ENCODE measurements at regions not wholly inside any gene's neighbourhood (a gene's known extent, or its start where the extent isn't known, plus 50 kb on each side); places are given as distances from the start of the nearest gene placed in this dataset.
"Not testable (repeated sequence)": the region's sequence is repeated elsewhere in the genome, so short reads cannot be mapped to it uniquely, and the experiment has no call there.

GRCh38 chr2:131596561-131596960 lies 68.9 kb downstream of the CCDC74A start:
- TF ChIP-seq POLR2A (IDR thresholded peaks at IDR 0.05) = not testable (repeated sequence)
- TF ChIP-seq, protein P1, sequence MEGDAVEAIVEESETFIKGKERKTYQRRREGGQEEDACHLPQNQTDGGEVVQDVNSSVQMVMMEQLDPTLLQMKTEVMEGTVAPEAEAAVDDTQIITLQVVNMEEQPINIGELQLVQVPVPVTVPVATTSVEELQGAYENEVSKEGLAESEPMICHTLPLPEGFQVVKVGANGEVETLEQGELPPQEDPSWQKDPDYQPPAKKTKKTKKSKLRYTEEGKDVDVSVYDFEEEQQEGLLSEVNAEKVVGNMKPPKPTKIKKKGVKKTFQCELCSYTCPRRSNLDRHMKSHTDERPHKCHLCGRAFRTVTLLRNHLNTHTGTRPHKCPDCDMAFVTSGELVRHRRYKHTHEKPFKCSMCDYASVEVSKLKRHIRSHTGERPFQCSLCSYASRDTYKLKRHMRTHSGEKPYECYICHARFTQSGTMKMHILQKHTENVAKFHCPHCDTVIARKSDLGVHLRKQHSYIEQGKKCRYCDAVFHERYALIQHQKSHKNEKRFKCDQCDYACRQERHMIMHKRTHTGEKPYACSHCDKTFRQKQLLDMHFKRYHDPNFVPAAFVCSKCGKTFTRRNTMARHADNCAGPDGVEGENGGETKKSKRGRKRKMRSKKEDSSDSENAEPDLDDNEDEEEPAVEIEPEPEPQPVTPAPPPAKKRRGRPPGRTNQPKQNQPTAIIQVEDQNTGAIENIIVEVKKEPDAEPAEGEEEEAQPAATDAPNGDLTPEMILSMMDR (IDR thresholded peaks at IDR 0.05) = not testable (repeated sequence)

All from heart left ventricle (tissue), 13 donors.